ENCODE measurements at regions not wholly inside any gene's neighbourhood (a gene's known extent, or its start where the extent isn't known, plus 50 kb on each side); places are given as distances from the start of the nearest gene placed in this dataset.

DNA sequence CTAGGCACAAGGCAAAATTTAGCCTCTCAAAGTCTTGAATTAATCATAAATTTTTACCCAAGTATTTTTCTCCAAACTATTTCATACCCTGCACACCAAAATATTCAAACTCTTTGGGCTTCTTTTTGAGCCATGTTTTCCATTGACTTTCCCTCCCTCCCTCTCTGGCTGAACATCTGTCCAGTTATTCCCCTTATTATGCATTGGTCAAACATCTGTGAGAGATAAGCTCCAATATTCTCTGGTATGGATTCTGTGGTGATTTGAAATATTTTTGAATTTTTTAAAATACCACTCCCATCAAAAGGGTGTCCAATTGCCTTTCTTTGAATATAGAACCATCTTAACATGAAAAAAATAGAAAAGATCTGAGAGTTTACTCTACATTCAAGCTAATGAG lies 244.2 kb downstream of the RFPL4B start:
- TF ChIP-seq, protein P1, sequence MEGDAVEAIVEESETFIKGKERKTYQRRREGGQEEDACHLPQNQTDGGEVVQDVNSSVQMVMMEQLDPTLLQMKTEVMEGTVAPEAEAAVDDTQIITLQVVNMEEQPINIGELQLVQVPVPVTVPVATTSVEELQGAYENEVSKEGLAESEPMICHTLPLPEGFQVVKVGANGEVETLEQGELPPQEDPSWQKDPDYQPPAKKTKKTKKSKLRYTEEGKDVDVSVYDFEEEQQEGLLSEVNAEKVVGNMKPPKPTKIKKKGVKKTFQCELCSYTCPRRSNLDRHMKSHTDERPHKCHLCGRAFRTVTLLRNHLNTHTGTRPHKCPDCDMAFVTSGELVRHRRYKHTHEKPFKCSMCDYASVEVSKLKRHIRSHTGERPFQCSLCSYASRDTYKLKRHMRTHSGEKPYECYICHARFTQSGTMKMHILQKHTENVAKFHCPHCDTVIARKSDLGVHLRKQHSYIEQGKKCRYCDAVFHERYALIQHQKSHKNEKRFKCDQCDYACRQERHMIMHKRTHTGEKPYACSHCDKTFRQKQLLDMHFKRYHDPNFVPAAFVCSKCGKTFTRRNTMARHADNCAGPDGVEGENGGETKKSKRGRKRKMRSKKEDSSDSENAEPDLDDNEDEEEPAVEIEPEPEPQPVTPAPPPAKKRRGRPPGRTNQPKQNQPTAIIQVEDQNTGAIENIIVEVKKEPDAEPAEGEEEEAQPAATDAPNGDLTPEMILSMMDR (IDR thresholded peaks at IDR 0.05; ENCODE audit: low read length, missing control alignments) = no peak
- no peak overlapping the region for H3K4me3 ChIP-seq (replicated peaks; ENCODE audit: low read depth, low read length)
- no peak for DNase-seq (ENCODE audit: low read depth)

DNA sequence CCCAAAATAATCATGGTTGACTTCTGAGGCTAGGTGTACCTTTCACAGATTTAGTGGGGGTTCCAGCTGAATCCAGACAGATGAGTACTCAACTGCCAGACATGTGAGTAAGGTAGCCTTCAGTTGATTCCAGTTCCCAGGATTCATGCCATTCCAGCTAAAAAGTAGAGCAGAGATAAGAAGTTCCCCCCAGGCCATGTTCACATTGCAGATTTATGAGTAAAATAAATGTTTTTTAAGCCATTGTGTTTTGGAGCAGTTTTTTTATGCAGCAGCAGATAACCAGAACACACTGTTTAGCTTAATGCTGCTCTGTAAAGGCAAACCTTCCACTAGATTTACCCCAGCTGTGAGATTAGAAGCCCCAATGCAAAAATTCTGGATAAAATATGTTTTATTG lies 245.0 kb downstream of the RFPL4B start:
- H3K4me3 ChIP-seq (replicated peaks; ENCODE audit: low read depth, low read length) = no peak overlapping the region
- peak; percentile 1 for DNase-seq (ENCODE audit: low read depth)
- TF ChIP-seq, protein P1 (IDR thresholded peaks at IDR 0.05; ENCODE audit: low read length, missing control alignments) = no peak

DNA sequence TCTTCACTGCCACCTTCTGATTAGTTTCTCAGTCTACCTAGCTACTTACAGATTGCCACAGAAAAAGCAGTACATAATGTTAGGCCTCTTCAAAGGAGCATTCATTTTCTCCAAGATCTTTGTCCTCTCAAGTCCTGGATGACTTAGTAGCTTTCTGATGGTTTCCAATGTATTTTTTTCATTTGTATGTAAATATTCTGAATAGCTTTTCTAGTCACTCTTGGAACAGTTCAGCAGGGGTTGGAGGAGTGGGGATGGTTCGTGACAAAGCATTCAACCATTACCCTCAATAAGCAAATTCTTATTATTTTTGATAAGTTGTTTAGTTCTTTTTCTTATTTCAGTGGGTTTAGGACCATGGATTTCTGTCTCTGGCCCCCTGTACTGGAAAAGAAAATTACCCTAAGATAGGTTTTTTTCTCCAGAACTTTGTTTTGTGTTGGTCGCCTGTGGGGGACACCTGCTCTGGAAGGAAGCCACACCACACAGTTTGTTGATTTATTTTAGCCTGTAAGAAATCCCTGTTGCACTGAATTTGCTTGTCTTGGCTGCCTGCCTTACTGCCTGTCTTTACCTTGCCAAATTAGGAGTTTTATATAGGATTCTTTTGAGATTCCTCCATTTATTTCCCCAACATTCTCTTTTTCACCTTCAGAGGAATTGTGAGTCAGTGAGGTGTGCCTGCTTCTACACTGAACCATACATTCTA lies 247.9 kb downstream of the RFPL4B start:
- TF ChIP-seq, protein P1 (IDR thresholded peaks at IDR 0.05; ENCODE audit: low read length, missing control alignments) = no peak
- DNase-seq (ENCODE audit: low read depth) = no peak
- H3K4me3 ChIP-seq (replicated peaks; ENCODE audit: low read depth, low read length) = no peak overlapping the region

DNA sequence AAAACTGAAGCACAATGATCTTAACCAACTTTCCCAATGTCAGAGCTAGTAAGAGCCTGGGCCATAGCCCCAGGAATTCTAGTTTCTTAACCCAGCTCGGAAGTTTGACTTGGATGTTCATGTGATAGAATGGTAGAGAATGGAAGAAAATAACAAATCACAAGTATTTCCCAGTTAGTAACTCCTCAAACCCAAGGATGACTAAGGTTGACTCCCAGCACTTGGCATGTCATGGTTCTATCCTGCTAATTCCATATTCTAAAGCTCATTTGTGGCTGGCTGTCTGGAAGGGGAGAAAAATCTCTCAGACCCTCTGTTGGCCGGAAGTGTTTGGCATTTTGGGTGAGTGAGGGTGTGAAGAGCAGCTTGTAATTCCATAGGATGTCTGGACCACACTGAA lies 248.7 kb downstream of the RFPL4B start:
- H3K4me3 ChIP-seq (replicated peaks; ENCODE audit: low read depth, low read length) = no peak overlapping the region
- TF ChIP-seq, protein P1 (IDR thresholded peaks at IDR 0.05; ENCODE audit: low read length, missing control alignments) = no peak
- no peak for DNase-seq (ENCODE audit: low read depth)

DNA sequence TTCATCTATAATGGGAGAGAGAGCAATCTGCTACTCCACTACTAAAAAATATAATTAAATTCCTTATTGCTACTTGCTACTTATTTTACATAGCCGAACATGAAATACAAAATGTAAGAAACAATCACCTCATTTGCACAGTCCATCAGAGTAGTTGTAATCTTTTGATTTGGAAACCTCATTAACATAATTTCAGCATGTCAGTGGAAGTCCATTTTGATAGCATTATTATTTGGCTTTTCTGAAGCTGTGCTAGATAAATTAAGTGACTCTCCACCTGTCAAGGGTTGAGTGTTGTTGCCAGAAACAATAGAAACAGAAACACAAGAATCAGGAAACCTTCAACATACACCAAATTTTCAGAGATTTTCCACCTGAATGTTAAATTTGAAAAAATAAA lies 250.0 kb downstream of the RFPL4B start:
- no peak overlapping the region for H3K4me3 ChIP-seq (replicated peaks; ENCODE audit: low read depth, low read length)
- TF ChIP-seq, protein P1 (IDR thresholded peaks at IDR 0.05; ENCODE audit: low read length, missing control alignments) = no peak
- no peak for DNase-seq (ENCODE audit: low read depth)

DNA sequence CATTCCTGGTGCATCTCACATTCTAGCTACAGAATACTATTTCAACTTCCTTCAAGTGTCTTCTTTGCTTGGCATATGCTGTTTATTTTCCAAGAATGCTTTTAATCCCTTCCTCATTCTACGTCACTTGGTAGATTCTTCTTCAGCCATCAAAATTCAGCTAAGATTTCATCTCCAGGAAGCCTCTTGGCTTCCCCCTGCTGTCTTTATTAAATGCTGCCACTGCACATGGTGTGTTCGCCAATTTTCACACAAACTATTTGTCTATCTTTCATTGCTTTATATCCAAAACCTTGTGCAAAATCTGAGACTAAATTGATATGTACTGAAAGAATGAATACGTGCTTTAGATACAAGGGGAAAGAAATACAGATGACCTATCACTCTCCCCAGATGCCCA lies 253.0 kb downstream of the RFPL4B start:
- no peak overlapping the region for H3K4me3 ChIP-seq (replicated peaks; ENCODE audit: low read depth, low read length)
- no peak for DNase-seq (ENCODE audit: low read depth)
- TF ChIP-seq, protein P1 (IDR thresholded peaks at IDR 0.05; ENCODE audit: low read length, missing control alignments) = no peak

DNA sequence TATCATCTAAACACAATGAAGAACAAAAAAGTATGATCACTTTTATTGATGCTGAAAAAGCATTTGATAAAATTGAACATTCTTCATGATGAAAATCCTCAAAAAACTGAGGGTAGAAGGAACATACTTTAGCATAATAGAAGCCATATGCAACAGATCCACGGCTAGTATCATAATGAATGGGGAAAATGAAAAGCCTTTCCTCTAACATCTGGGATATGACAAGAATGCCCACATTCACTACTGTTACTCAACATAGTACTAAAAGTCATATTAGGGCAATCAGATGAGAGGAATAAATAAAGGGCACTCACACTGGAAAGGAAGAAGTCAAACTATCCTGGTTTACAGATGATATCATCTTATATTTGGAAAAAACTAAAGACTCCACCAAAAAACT lies 256.6 kb downstream of the RFPL4B start:
- no peak overlapping the region for H3K4me3 ChIP-seq (replicated peaks; ENCODE audit: low read depth, low read length)
- TF ChIP-seq, protein P1 (IDR thresholded peaks at IDR 0.05; ENCODE audit: low read length, missing control alignments) = no peak
- DNase-seq (ENCODE audit: low read depth) = no peak
